Fibroblast of mammary gland (primary cell): ENCODE measurements at regions not wholly inside any gene's neighbourhood (a gene's known extent, or its start where the extent isn't known, plus 50 kb on each side); places are given as distances from the start of the nearest gene placed in this dataset.

Experiments
- DNase-seq: peaks from one replicate; pipeline ENCODE4 v3.0.0-alpha.2; 2010; ENCODE audit warnings: low read depth
- H3K4me3 ChIP-seq: 2 replicates; pipeline ENCODE4 v1.5.1; 2011; ENCODE audit warnings: low read depth, mild to moderate bottlenecking, low read length, moderate library complexity; ENCODE audit not compliant: control insufficient read depth
- TF ChIP-seq, protein P1 (sequence below): conservative IDR thresholded peaks from 2 replicates; pipeline ENCODE4 v1.5.1; 2011; ENCODE audit warnings: low read depth, low read length, inconsistent platforms; ENCODE audit not compliant: control insufficient read depth, insufficient read depth

DNA sequence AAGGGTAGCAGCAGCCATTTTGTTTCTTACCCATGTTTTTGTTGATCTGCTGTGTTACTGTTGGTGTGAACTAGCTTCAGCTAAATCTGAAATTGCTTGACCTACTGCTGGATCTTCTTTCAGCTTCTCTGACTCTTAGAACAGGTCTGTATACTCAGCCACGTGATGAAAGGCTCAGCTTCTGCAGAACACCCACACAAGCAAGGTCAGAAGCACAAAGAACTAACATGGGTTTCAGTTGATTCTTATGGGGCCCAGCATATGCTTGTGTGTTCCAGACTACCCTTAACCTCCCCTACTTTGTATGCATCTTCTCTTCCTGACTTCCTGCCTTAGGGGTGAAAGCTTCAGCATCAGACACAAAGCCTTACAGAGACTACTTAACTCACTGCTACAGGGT, 186.8 kb downstream of the HGF start:
- TF ChIP-seq, protein P1, sequence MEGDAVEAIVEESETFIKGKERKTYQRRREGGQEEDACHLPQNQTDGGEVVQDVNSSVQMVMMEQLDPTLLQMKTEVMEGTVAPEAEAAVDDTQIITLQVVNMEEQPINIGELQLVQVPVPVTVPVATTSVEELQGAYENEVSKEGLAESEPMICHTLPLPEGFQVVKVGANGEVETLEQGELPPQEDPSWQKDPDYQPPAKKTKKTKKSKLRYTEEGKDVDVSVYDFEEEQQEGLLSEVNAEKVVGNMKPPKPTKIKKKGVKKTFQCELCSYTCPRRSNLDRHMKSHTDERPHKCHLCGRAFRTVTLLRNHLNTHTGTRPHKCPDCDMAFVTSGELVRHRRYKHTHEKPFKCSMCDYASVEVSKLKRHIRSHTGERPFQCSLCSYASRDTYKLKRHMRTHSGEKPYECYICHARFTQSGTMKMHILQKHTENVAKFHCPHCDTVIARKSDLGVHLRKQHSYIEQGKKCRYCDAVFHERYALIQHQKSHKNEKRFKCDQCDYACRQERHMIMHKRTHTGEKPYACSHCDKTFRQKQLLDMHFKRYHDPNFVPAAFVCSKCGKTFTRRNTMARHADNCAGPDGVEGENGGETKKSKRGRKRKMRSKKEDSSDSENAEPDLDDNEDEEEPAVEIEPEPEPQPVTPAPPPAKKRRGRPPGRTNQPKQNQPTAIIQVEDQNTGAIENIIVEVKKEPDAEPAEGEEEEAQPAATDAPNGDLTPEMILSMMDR = no peak
- no peak for DNase-seq
- H3K4me3 ChIP-seq = no peak overlapping the region

DNA sequence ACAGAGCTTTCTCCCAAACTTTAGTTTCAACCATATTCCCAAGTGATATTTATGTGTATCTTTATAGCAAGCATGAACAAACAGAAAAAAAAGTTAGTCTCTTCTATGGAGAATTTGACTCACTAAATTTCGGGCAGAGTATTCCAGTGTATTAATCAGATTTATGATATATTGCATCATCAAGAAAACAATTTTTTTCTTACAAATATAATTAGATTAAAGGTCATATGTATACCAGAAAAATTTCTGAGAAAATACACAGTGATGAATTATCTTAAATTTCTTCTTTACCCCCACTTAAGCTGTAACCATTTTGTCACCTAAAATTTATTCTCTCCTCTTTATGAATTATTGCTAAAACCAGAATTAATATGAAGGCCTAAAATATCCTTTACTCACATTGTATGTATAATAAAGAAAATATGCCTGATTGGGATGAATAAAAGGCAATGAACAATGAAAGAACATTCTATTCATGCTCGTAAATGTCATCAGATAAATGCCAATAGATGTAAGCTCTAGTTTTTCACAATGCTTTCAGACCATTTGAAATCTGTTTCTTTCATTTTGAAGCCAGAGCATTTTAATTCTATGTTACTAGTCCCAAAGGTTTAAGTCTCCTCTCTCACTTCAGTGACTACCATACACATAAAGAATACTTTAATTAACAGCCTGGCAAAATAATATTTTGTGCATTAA, 192.1 kb downstream of the HGF start:
- TF ChIP-seq, protein P1 = no peak
- no peak for DNase-seq
- H3K4me3 ChIP-seq = no peak overlapping the region

DNA sequence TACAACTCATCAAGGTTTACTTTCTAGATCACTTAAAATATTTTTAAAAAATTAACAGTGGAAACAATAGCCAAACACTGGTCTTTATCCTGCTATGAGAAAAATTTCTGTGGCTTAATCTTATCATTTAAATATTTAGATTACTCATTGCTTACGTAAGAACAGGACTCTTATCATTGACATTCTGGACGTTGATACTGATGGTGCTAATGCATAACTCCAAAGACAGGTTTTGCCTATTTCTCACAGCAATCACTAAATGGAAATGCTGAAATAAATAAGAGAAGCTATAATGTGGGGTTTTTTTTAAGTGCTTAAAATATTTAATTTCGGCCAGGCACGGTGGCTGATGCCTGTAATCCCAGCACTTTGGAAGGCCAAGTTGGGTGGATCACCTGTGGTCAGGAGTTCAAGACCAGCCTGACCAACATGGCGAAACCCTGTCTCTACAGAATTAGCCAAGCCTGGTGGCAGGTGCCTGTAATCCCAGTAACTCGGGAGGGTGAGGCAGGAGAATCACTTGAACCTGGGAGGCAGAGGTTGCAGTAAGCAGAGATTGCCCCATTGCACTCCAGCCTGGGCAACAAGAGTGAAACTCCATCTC, 195.0 kb downstream of the HGF start:
- DNase-seq = no peak
- H3K4me3 ChIP-seq = no peak overlapping the region
- TF ChIP-seq, protein P1 = no peak

DNA sequence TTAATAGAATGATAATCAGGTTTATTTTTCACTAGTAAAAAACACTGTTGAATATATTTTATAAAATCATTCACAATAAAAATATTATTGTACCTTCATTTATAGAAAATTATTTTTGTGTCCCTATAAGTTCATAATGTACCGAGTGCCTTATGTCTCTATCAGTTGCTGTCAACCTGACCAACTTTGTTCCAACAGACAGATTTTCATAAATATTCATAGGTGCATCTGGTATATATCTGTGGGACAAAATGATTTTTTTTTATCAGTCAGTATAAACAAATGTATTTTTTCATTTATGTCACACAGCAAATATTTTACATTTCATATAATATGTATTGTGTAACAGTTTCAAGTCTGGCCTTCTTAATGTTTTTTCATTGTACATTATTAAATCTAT, 195.9 kb downstream of the HGF start:
- DNase-seq = no peak
- TF ChIP-seq, protein P1 = no peak

DNA sequence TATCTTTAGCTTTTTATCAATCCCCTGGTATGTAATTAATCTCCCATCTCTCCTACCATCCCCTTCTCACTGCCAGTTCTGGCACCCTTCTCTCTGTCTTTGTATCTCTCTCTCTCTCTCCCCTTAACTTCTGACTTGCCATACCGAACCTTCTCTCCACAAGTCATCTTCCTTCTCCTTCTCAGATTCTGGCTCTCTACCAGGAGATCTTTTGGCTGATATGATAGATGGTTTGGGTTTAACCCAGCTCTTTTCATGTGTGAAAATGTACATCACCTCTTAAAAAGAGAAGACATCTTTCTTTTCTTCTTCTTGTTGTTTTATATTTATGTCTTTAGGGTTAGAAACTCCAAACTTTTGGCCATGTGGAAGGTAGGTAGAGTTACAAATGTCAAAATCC, 196.7 kb downstream of the HGF start:
- TF ChIP-seq, protein P1 = no peak
- H3K4me3 ChIP-seq = no peak overlapping the region
- no peak for DNase-seq

More for the DNA sequence above, 195.9 kb downstream of the HGF start:
- no peak overlapping the region for H3K4me3 ChIP-seq

DNA sequence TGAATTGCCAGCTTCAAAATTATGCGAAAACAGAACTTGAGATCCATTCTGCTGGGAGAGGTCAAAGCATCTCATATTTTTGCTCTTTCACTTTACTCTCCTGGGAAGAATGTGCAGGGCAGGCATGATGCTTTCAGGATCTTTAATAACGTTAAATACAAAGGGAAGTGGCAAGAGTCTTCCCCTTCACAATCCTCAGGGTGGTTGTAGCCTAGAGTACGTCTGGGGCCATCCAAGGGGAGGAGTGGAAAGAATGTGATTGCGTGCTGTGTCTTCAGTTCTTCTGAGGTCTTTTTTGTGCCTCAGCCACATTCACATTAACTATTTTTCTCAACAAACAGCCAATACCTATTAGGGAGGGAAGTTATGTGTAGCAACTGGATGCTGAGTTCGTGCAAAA, 207.3 kb downstream of the HGF start:
- TF ChIP-seq, protein P1 = no peak
- DNase-seq = no peak
- no peak overlapping the region for H3K4me3 ChIP-seq
